ENCODE measurements at regions not wholly inside any gene's neighbourhood (a gene's known extent, or its start where the extent isn't known, plus 50 kb on each side); places are given as distances from the start of the nearest gene placed in this dataset.

GRCh38 chr19:28537896-28538295 is 675.1 kb downstream of the UQCRFS1 start:
- ATAC-seq (no peak), DNase-seq (no peak)
- 86 to 91% (median 87%) methylated on average over 2 of the region's 2 CpGs for WGBS, 4 donors
- intact Hi-C loops (cut with DNase I) = no loop called here
- Histone ChIP-seq H3K4me1 (no peaks in the 10 kb centered on the region), H3K27ac (no peak overlapping the region), H3K9me3 (peaks cover 0 to 23% (median 9%) of the 10 kb centered on the region in 12 donors), H3K4me3 (no peak overlapping the region), H3K27me3 (no peaks in the 10 kb centered on the region), H3K36me3 (no peaks in the 10 kb centered on the region)
- TF ChIP-seq CTCF (IDR thresholded peaks at IDR 0.05) = no peak
- TF ChIP-seq POLR2A (IDR thresholded peaks at IDR 0.05) = no peak

GRCh38 chr19:28537079-28537478 is 675.9 kb downstream of the UQCRFS1 start:
- H3K9me3 ChIP-seq = peaks cover 0 to 23% (median 9%) of the 10 kb centered on the region in 12 donors
- no peaks in the 10 kb centered on the region for H3K4me1 ChIP-seq
- ATAC-seq = no peak
- H3K36me3 ChIP-seq = no peaks in the 10 kb centered on the region
- no peak for TF ChIP-seq POLR2A (IDR thresholded peaks at IDR 0.05)
- TF ChIP-seq CTCF (IDR thresholded peaks at IDR 0.05) = no peak
- 67 to 84% (median 75%) methylated on average over 2 of the region's 2 CpGs for WGBS, 4 donors
- no peaks in the 10 kb centered on the region for H3K27me3 ChIP-seq
- no peak overlapping the region for H3K27ac ChIP-seq
- intact Hi-C loops (cut with DNase I) = no loop called here
- no peak for DNase-seq
- no peak overlapping the region for H3K4me3 ChIP-seq

GRCh38 chr19:28535352-28535775 is 677.6 kb downstream of the UQCRFS1 start:
- 39 to 55% (median 51%) methylated on average over 1 of the region's 1 CpG for WGBS, 4 donors

GRCh38 chr19:28534766-28535351 is 678.1 kb downstream of the UQCRFS1 start:
- intact Hi-C loops (cut with DNase I) = no loop called here
- ATAC-seq (no peak), DNase-seq (no peak)
- 77 to 86% (median 81%) methylated on average over 3 of the region's 3 CpGs for WGBS, 4 donors
- H3K9me3 ChIP-seq = peaks cover 0 to 23% (median 9%) of the 10 kb centered on the region in 12 donors
- H3K27ac ChIP-seq = no peak overlapping the region
- H3K4me3 ChIP-seq = no peak overlapping the region
- no peak for TF ChIP-seq POLR2A (IDR thresholded peaks at IDR 0.05)
- no peak for TF ChIP-seq CTCF (IDR thresholded peaks at IDR 0.05)
- H3K4me1 ChIP-seq = no peaks in the 10 kb centered on the region
- no peaks in the 10 kb centered on the region for H3K36me3 ChIP-seq
- no peaks in the 10 kb centered on the region for H3K27me3 ChIP-seq

More at GRCh38 chr19:28535352-28535775, 677.6 kb downstream of the UQCRFS1 start:
- peaks cover 0 to 23% (median 9%) of the 10 kb centered on the region in 12 donors for H3K9me3 ChIP-seq
- no peak for DNase-seq
- H3K4me1 ChIP-seq = no peaks in the 10 kb centered on the region
- no peaks in the 10 kb centered on the region for H3K27me3 ChIP-seq
- TF ChIP-seq POLR2A (IDR thresholded peaks at IDR 0.05) (no peak), CTCF (IDR thresholded peaks at IDR 0.05) (no peak)
- ATAC-seq = no peak
- H3K36me3 ChIP-seq = no peaks in the 10 kb centered on the region
- no peak overlapping the region for H3K27ac ChIP-seq
- intact Hi-C loops (cut with DNase I) = no loop called here
- no peak overlapping the region for H3K4me3 ChIP-seq

All from heart left ventricle (tissue), 16 donors.